ENCODE measurements at regions not wholly inside any gene's neighbourhood (a gene's known extent, or its start where the extent isn't known, plus 50 kb on each side); places are given as distances from the start of the nearest gene placed in this dataset.
"Not testable (repeated sequence)": the region's sequence is repeated elsewhere in the genome, so short reads cannot be mapped to it uniquely, and the experiment has no call there.

GRCh38 chr4:3586596-3586995, 54.4 kb upstream of the LRPAP1 start:
- DNase-seq = not testable (repeated sequence)

DNA sequence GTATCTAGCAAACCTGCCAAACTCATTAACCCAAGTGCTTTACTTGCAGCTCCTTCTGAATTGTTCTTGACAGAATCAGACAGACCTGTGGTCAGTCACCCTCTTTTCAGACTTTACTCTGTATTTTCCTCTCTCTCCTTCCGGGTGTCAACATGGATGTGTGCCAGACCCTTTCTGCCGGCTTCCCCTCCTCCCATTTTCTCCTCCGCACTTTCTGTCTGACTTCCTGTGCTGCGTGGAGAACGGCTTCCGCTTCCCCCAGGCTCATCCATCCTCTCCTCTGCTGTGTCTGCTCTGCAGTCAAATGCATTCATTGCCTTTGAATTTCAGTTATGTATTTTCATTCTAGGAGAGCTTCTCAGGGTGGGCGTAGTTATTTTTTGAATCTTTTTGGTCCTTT, 53.3 kb upstream of the LRPAP1 start:
- peak; percentile 44 for DNase-seq

DNA sequence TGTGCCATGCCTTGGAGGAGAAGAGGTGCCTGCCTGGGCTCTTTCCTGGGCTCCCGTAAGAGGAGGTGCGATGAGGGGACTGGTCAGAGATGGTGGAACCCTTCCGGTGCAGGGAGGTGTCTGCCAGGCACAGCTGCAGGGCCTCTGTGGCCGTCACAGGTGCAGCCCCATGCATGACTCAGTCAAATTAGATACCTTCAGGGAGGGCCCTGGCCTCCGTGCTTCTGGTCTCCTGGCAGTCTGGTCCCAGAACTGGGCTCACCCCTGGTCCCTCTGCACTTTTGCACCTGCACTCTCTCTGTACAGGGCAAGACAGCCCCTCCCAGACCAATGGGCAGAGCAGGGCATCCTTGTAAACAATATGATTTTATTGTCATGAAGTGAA, 49.9 kb upstream of the LRPAP1 start:
- DNase-seq = no peak
